Choroid plexus epithelial cell (primary cell): ENCODE measurements at regions not wholly inside any gene's neighbourhood (a gene's known extent, or its start where the extent isn't known, plus 50 kb on each side); places are given as distances from the start of the nearest gene placed in this dataset.

ENCODE experiments used
- DNase-seq: peaks from one replicate; pipeline ENCODE4 v3.0.0-alpha.2; 2010; ENCODE audit warnings: low read depth
- H3K4me3 ChIP-seq: 2 replicates; pipeline ENCODE4 v1.5.1; 2011; ENCODE audit warnings: low read depth, mild to moderate bottlenecking, control low read depth, low read length, moderate library complexity
- TF ChIP-seq, protein P1 (sequence below): conservative IDR thresholded peaks from 2 replicates; pipeline ENCODE4 v1.5.1; 2011; ENCODE audit warnings: low read depth, mild to moderate bottlenecking, control low read depth, inconsistent platforms, low read length, moderate library complexity

DNA sequence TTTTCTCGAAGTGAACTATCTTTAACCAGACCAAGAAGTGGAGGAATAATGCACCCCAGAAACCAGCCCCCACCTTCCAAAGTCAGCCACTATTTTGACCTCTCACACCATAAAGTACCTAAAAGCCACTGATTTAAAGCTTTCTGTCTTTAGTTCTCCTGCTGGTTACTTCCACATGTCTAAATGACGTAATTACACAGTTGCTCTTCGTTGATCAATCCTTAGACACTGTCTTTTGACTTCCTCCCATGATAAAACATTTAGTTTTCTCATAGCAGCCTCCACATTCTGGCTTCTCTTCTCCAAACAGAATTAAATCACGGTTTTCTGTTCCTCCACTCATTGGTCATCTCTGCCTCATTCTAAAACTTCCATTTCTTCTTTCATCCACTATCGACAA is 294.4 kb upstream of the N4BP1 start:
- TF ChIP-seq, protein P1, sequence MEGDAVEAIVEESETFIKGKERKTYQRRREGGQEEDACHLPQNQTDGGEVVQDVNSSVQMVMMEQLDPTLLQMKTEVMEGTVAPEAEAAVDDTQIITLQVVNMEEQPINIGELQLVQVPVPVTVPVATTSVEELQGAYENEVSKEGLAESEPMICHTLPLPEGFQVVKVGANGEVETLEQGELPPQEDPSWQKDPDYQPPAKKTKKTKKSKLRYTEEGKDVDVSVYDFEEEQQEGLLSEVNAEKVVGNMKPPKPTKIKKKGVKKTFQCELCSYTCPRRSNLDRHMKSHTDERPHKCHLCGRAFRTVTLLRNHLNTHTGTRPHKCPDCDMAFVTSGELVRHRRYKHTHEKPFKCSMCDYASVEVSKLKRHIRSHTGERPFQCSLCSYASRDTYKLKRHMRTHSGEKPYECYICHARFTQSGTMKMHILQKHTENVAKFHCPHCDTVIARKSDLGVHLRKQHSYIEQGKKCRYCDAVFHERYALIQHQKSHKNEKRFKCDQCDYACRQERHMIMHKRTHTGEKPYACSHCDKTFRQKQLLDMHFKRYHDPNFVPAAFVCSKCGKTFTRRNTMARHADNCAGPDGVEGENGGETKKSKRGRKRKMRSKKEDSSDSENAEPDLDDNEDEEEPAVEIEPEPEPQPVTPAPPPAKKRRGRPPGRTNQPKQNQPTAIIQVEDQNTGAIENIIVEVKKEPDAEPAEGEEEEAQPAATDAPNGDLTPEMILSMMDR: no peak
- DNase-seq: no peak
- H3K4me3 ChIP-seq: no peak overlapping the region

DNA sequence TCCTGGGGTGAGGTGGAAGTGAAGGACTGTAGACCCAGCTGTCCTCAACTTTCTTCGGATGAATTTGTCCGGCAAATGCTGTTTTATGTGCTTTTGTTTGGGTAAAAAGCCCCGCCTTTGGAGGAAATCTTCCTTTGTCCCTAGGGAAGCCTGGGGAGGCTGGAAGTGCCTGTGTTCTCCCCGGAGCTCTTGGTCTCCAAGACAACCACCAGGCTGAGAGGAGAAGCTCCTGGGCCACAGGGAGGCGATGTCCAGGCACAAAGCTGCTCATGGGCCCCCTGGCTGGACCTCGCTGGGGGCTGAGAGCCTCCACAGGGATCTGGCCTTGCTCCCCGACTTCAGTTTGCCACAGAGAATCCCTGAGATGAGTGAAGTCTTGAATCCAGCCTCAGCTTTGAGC is 293.1 kb upstream of the N4BP1 start:
- DNase-seq: no peak
- TF ChIP-seq, protein P1: no peak
- no peak overlapping the region for H3K4me3 ChIP-seq

DNA sequence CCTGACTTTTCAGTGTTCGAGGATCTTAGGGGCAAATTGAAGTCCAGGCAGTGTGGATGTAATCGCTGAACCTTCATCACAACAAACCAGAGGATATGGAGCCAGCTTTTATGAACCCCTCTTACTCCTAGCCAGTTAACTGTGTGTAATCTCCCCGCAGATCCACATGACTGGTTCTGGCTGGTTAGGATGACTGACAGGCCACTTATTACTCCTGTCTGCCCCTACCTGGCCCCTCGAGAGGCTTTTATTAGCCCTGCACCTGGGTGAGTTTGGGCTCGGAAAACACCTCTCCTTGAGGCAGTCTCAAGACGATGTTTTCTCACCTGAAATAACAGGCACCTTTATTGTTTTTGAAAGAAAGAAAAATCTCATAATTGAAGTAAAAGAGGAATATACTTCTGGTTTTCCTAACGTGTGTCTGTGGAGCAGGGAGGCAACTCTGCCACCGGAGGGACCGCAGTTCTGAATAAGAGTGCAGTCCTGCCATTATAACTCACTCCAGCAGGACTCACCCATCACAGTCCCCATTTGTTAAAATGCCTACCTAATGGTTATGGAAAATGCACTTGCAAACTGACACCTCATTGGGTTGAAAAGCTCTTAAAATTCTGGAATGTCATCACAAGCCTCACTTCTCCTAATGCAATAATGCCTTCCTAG is 291.9 kb upstream of the N4BP1 start:
- H3K4me3 ChIP-seq: no peak overlapping the region
- TF ChIP-seq, protein P1: no peak

DNA sequence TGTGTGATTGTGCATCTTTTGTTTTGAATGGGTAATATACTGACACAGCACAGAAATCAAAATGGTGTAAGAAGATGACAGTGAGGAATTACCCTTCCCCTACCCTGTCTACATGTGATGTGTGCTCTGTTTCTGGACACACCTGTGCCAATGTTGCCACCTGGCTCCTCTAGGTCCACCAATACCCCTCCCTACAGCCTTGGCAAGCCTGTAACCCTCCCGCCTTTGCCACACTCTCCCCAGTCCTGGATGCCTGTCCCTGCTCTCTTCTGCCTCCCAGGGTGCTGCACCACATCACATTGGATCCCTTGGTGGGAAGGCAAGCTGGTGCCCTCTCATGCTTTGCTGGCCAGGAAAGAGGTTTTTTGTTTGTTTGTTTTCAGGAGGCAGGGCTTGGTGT is 289.5 kb upstream of the N4BP1 start:
- TF ChIP-seq, protein P1: no peak
- DNase-seq: no peak
- no peak overlapping the region for H3K4me3 ChIP-seq

More for the DNA sequence above, 291.9 kb upstream of the N4BP1 start:
- DNase-seq: no peak

DNA sequence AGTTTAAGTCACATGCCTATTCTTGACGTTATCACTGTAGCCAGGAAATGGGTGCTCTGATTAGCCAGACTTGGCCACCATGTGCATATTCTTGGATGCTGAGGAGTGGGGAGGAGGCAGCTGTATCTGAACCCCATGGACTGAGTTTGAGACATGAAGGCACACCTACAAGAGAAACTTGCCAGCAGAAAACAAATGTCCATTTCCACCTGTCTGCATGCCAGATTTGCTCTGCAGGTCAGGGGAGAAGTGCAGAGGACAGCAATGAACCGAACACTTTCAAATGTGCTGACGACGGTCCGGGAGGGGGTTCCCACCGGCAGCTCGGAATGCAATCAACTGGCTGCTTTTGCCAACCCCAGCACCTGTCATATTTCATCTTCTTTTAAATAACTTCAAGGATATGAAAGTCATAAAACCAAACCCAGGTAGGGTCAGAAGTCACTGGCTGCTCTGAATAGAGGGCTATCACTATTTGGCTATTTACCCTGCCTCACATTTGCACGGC is 287.8 kb upstream of the N4BP1 start:
- H3K4me3 ChIP-seq: no peak overlapping the region
- DNase-seq: no peak
- TF ChIP-seq, protein P1: no peak

DNA sequence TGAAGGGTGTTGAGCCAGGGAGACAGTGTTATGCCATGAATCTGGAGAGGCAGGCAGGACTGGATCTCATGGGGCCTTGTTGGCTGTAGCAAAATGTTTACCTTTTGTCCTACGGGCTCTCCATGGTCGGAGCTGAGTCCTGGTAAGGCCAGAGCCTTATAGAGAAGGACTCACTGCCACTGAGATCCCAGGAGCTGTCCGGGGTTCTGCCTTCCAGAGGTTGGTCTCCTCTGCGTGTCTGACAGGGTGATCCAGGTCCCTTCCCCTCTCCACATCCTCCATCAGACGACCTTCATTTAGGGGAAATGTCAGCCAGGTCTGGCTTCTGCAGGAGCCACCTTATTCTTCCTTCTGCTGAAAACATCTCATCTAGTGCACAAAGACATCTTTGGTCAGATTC is 285.2 kb upstream of the N4BP1 start:
- H3K4me3 ChIP-seq: no peak overlapping the region
- DNase-seq: no peak
- TF ChIP-seq, protein P1: no peak

DNA sequence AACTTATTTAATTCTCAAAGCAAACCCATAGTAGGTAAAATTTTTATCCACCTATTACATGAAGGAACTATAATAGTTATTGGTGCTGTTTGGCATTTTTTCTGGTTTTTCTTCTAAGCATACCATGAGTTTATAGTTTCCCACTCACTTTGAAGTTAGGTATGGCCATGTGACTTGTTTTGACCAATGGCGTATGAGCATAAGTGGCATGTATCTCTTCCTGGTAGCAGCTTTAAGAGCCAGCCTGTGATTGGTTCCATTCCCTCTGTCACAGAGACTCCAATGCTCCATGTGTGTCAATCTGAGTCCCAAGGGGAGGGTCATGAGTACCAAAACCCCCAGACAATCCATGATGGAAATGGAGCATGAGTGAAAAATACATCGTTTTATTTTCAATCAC is 282.9 kb upstream of the N4BP1 start:
- TF ChIP-seq, protein P1: no peak
- H3K4me3 ChIP-seq: no peak overlapping the region
- no peak for DNase-seq
